HEK293 (cell line): ENCODE measurements at regions not wholly inside any gene's neighbourhood (a gene's known extent, or its start where the extent isn't known, plus 50 kb on each side); places are given as distances from the start of the nearest gene placed in this dataset.

Source experiments
- CTCF ChIA-PET: fragments of 350-600 bp; formaldehyde crosslinking; extraction: SDS; loops from one replicate; lab custom pipeline; 2021; ENCODE audit warnings: antibody characterized with exemption; lab: Yijun Ruan, JAX
- POLR2A ChIA-PET: fragments of 300-600 bp; formaldehyde crosslinking; extraction: SDS; loops from one replicate; lab custom pipeline; 2020; ENCODE audit warnings: antibody characterized with exemption, inconsistent platforms; lab: Yijun Ruan, JAX
- H3K27ac ChIP-seq: fragments of 200-500 bp; sonication (Bioruptor generic); 2 replicates; pipeline ENCODE4 v1.5.1; 2014; ENCODE audit warnings: low read depth, low read length, control low read depth, inconsistent platforms; ENCODE audit errors: extremely low read depth
- H3K36me3 ChIP-seq, 2 experiments: fragments of 200-500 bp in 1 of 2; sonication (Bioruptor generic) in 1 of 2; 1 replicate in 1 of 2; 2 replicates in 1 of 2; pipeline ENCODE4 v1.5.1; 2014 to 2017; ENCODE audit warnings: inconsistent platforms in 2 of 2, low read length in 2 of 2; ENCODE audit not compliant: control insufficient read depth in 2 of 2, insufficient read depth in 1 of 2
- H3K4me1 ChIP-seq: fragments of 200-500 bp; sonication (Bioruptor generic); 2 replicates; pipeline ENCODE4 v1.5.1; 2014; ENCODE audit warnings: mild to moderate bottlenecking, low read length, inconsistent platforms; ENCODE audit not compliant: control insufficient read depth, insufficient read depth
- H3K4me3 ChIP-seq: 2 replicates; pipeline ENCODE4 v1.5.1; 2011; ENCODE audit warnings: low read depth, mild to moderate bottlenecking, control low read depth, low read length, moderate library complexity
- H3K9me3 ChIP-seq: fragments of 200-500 bp; sonication (Bioruptor generic); 2 replicates; pipeline ENCODE4 v1.5.1; 2014; ENCODE audit warnings: low read depth, low read length, inconsistent platforms; ENCODE audit not compliant: control insufficient read depth, insufficient read depth
- GLI2 ChIP-seq: fragments of 450-650 bp; formaldehyde crosslinking; IDR thresholded peaks from 2 replicates; pipeline ENCODE4; 2017; ENCODE audit warnings: missing biosample characterization, missing genetic modification characterization, low read depth, borderline replicate concordance
- KLF16 ChIP-seq: fragments of 450-650 bp; formaldehyde crosslinking; IDR thresholded peaks from 2 replicates; pipeline ENCODE4 v1.5.1; 2017; ENCODE audit warnings: missing biosample characterization, missing genetic modification characterization
- SALL2 ChIP-seq: fragments of 450-650 bp; formaldehyde crosslinking; IDR thresholded peaks from 2 replicates; pipeline ENCODE4 v1.5.0; 2017; ENCODE audit warnings: missing biosample characterization, mild to moderate bottlenecking, missing genetic modification characterization, borderline replicate concordance
- SP3 ChIP-seq: fragments of 450-650 bp; formaldehyde crosslinking; IDR thresholded peaks from 2 replicates; pipeline ENCODE4 v1.5.1; 2016; ENCODE audit warnings: missing biosample characterization, missing genetic modification characterization
- TRIM28 ChIP-seq: IDR thresholded peaks from 2 replicates; pipeline ENCODE4 v1.6.1; 2011; ENCODE audit warnings: low read length, control low read depth, borderline replicate concordance
- YY2 ChIP-seq: fragments of 450-650 bp; formaldehyde crosslinking; IDR thresholded peaks from 2 replicates; pipeline ENCODE4 v1.5.1; 2016; ENCODE audit warnings: missing biosample characterization, missing genetic modification characterization
- ZNF112 ChIP-seq: fragments of 450-650 bp; formaldehyde crosslinking; IDR thresholded peaks from 2 replicates; pipeline ENCODE4 v1.5.0; 2017; ENCODE audit warnings: missing biosample characterization, missing genetic modification characterization
- ZNF121 ChIP-seq: fragments of 450-650 bp; formaldehyde crosslinking; IDR thresholded peaks from 2 replicates; pipeline ENCODE4 v1.5.1; 2016; ENCODE audit warnings: missing biosample characterization, missing genetic modification characterization
- ZNF148 ChIP-seq: fragments of 450-650 bp; formaldehyde crosslinking; IDR thresholded peaks from 2 replicates; pipeline ENCODE4 v1.5.0; 2017; ENCODE audit warnings: missing biosample characterization, missing genetic modification characterization, borderline replicate concordance
- ZNF155 ChIP-seq: fragments of 450-650 bp; formaldehyde crosslinking; IDR thresholded peaks from 2 replicates; pipeline ENCODE4 v1.5.1; 2016; ENCODE audit warnings: missing biosample characterization, missing genetic modification characterization
- ZNF184 ChIP-seq: fragments of 450-650 bp; IDR thresholded peaks from 2 replicates; pipeline ENCODE4 v1.5.1; 2018; ENCODE audit warnings: missing biosample characterization, mild to moderate bottlenecking, missing genetic modification characterization
- ZNF202 ChIP-seq: fragments of 450-650 bp; formaldehyde crosslinking; IDR thresholded peaks from 2 replicates; pipeline ENCODE4 v1.5.1; 2016; ENCODE audit warnings: missing biosample characterization, missing genetic modification characterization, borderline replicate concordance
- ZNF223 ChIP-seq: fragments of 450-650 bp; formaldehyde crosslinking; IDR thresholded peaks from 2 replicates; pipeline ENCODE4 v1.5.1; 2016; ENCODE audit warnings: missing biosample characterization, missing genetic modification characterization
- ZNF324 ChIP-seq: fragments of 450-650 bp; formaldehyde crosslinking; IDR thresholded peaks from 2 replicates; pipeline ENCODE4 v1.5.1; 2016; ENCODE audit warnings: missing biosample characterization, missing genetic modification characterization
- ZNF335 ChIP-seq: fragments of 450-650 bp; formaldehyde crosslinking; conservative IDR thresholded peaks from 2 replicates; pipeline ENCODE4 v1.5.1; 2016; ENCODE audit warnings: missing biosample characterization, missing genetic modification characterization
- ZNF37A ChIP-seq: fragments of 450-650 bp; IDR thresholded peaks from 2 replicates; pipeline ENCODE4 v1.5.1; 2018; ENCODE audit warnings: missing biosample characterization, missing genetic modification characterization
- ZNF416 ChIP-seq: fragments of 450-650 bp; formaldehyde crosslinking; IDR thresholded peaks from 2 replicates; pipeline ENCODE4 v1.5.1; 2016; ENCODE audit warnings: missing biosample characterization, missing genetic modification characterization
- ZNF426 ChIP-seq: fragments of 450-650 bp; formaldehyde crosslinking; IDR thresholded peaks from 2 replicates; pipeline ENCODE4 v1.5.1; 2017; ENCODE audit warnings: missing biosample characterization, missing genetic modification characterization, mild to moderate bottlenecking, inconsistent platforms, moderate library complexity
- ZNF529 ChIP-seq: fragments of 450-650 bp; formaldehyde crosslinking; IDR thresholded peaks from 2 replicates; pipeline ENCODE4 v1.5.1; 2017; ENCODE audit warnings: missing genetic modification characterization, missing biosample characterization; ENCODE audit not compliant: insufficient replicate concordance
- ZNF530 ChIP-seq: fragments of 450-650 bp; formaldehyde crosslinking; IDR thresholded peaks from 2 replicates; pipeline ENCODE4 v1.5.1; 2016; ENCODE audit warnings: low read depth, missing biosample characterization, missing genetic modification characterization
- ZNF596 ChIP-seq: fragments of 450-650 bp; IDR thresholded peaks from 2 replicates; pipeline ENCODE4 v1.5.0; 2018; ENCODE audit warnings: missing biosample characterization, mild to moderate bottlenecking, missing genetic modification characterization, moderate library complexity
- ZNF600 ChIP-seq: fragments of 450-650 bp; formaldehyde crosslinking; IDR thresholded peaks from 2 replicates; pipeline ENCODE4 v1.5.1; 2016; ENCODE audit warnings: missing biosample characterization, missing genetic modification characterization
- ZNF639 ChIP-seq: fragments of 450-650 bp; formaldehyde crosslinking; IDR thresholded peaks from 2 replicates; pipeline ENCODE4 v1.5.1; 2016; ENCODE audit warnings: missing biosample characterization, missing genetic modification characterization
- ZNF677 ChIP-seq: fragments of 450-650 bp; IDR thresholded peaks from 2 replicates; pipeline ENCODE4 v1.5.0; 2018; ENCODE audit warnings: missing biosample characterization, mild to moderate bottlenecking, missing genetic modification characterization, moderate library complexity
- ZNF791 ChIP-seq: fragments of 450-650 bp; formaldehyde crosslinking; IDR thresholded peaks from 2 replicates; pipeline ENCODE4 v1.5.1; 2016; ENCODE audit warnings: missing biosample characterization, missing genetic modification characterization
- ZNF792 ChIP-seq: fragments of 450-650 bp; formaldehyde crosslinking; IDR thresholded peaks from 2 replicates; pipeline ENCODE4 v1.5.1; 2016; ENCODE audit warnings: missing biosample characterization, missing genetic modification characterization
- ZSCAN23 ChIP-seq: fragments of 450-650 bp; formaldehyde crosslinking; IDR thresholded peaks from 2 replicates; pipeline ENCODE4 v1.5.1; 2016; ENCODE audit warnings: missing biosample characterization, missing genetic modification characterization
- ZSCAN30 ChIP-seq: fragments of 450-650 bp; IDR thresholded peaks from 2 replicates; pipeline ENCODE4 v1.5.1; 2018; ENCODE audit warnings: missing biosample characterization, mild to moderate bottlenecking, missing genetic modification characterization, moderate library complexity
- TF ChIP-seq, protein P1 (sequence below): fragments of 450-650 bp; formaldehyde crosslinking; IDR thresholded peaks from 2 replicates; pipeline ENCODE4 v1.5.1; 2017; ENCODE audit warnings: missing biosample characterization, mild to moderate bottlenecking, missing genetic modification characterization, moderate library complexity
- TF ChIP-seq, protein P2 (sequence below): IDR thresholded peaks from 2 replicates; pipeline ENCODE4 v1.6.1; 2011; ENCODE audit warnings: mild to moderate bottlenecking, low read depth, low read length, borderline replicate concordance

DNA sequence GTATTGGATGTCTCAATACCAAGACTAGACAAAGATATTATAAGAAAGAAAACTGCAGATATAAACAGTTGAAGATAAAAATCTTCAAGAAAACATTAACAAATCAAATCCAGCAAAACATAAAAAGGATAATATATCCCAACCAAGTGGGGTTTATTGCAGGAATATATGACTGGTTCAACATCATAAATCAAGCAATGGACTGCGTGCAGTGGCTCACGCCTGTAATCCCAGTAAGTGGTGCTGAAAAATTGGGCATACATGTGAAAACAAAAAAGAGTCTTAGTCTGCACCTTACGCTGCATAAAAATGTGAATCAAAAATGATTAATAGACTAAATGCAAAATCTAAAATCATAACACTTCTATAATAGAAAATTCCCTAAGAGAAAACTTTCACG lies 112.9 kb upstream of the PDE4B start:
- H3K27ac ChIP-seq = no peak overlapping the region
- no peaks in the 10 kb centered on the region for H3K4me1 ChIP-seq
- H3K36me3 ChIP-seq = no peaks in the 10 kb centered on the region
- H3K9me3 ChIP-seq = no peaks in the 10 kb centered on the region
- TF ChIP-seq ZNF416 (no peak), ZNF324 (tag by site-specific recombination) (no peak), ZNF639 (tag by site-specific recombination) (no peak), SALL2 (no peak), ZSCAN23 (tag by site-specific recombination) (no peak), ZNF223 (tag by site-specific recombination) (no peak), ZNF426 (tag by site-specific recombination) (no peak), ZNF677 (no peak), ZNF112 (no peak), ZNF335 (tag by site-specific recombination) (no peak), ZNF37A (no peak), ZNF596 (tag by site-specific recombination) (no peak)
- TF ChIP-seq, protein P1, sequence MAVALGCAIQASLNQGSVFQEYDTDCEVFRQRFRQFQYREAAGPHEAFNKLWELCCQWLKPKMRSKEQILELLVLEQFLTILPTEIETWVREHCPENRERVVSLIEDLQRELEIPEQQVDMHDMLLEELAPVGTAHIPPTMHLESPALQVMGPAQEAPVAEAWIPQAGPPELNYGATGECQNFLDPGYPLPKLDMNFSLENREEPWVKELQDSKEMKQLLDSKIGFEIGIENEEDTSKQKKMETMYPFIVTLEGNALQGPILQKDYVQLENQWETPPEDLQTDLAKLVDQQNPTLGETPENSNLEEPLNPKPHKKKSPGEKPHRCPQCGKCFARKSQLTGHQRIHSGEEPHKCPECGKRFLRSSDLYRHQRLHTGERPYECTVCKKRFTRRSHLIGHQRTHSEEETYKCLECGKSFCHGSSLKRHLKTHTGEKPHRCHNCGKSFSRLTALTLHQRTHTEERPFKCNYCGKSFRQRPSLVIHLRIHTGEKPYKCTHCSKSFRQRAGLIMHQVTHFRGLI (tag by site-specific recombination) = no peak
- TF ChIP-seq, all 188 proteins: peak for 0
- POLR2A ChIA-PET = no interaction called here
- CTCF ChIA-PET = no interaction called here
- H3K4me3 ChIP-seq = no peak overlapping the region

GRCh38 chr1:65681096-65681495 lies 111.6 kb upstream of the PDE4B start:
- ChIA-PET POLR2A (no interaction called here), CTCF (interaction anchor here (0.7 to 1.1 kb wide), 2 partner anchors 30 to 445 kb away, joined by 3 to 4 read pairs; no protein-coding TSS in a partner anchor)
- no peaks in the 10 kb centered on the region for H3K36me3 ChIP-seq
- no peak overlapping the region for H3K4me3 ChIP-seq
- TF ChIP-seq ZNF530 (tag by site-specific recombination) = no peak
- TF ChIP-seq TRIM28 = no peak
- no peak for TF ChIP-seq ZNF677
- TF ChIP-seq YY2 = no peak
- no peak for TF ChIP-seq ZNF792 (tag by site-specific recombination)
- TF ChIP-seq, protein P2, sequence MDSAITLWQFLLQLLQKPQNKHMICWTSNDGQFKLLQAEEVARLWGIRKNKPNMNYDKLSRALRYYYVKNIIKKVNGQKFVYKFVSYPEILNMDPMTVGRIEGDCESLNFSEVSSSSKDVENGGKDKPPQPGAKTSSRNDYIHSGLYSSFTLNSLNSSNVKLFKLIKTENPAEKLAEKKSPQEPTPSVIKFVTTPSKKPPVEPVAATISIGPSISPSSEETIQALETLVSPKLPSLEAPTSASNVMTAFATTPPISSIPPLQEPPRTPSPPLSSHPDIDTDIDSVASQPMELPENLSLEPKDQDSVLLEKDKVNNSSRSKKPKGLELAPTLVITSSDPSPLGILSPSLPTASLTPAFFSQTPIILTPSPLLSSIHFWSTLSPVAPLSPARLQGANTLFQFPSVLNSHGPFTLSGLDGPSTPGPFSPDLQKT = no peak
- TF ChIP-seq ZNF148 = no peak
- TF ChIP-seq ZNF121 = no peak
- no peak for TF ChIP-seq ZSCAN30 (tag by site-specific recombination)
- no peak for TF ChIP-seq ZNF155 (tag by site-specific recombination)
- no peak for TF ChIP-seq ZNF184 (tag by site-specific recombination)
- TF ChIP-seq KLF16 (tag by site-specific recombination) = no peak
- no peak for TF ChIP-seq GLI2 (tag by site-specific recombination)
- TF ChIP-seq ZNF202 (tag by site-specific recombination) = no peak
- no peak for TF ChIP-seq ZNF791 (tag by site-specific recombination)
- no peak for TF ChIP-seq ZNF600 (tag by site-specific recombination)
- TF ChIP-seq ZNF529 (tag by site-specific recombination) = no peak
- TF ChIP-seq SP3 (tag by site-specific recombination) = no peak
- no peak overlapping the region for H3K27ac ChIP-seq
- H3K4me1 ChIP-seq = no peaks in the 10 kb centered on the region
- no peaks in the 10 kb centered on the region for H3K9me3 ChIP-seq
